ENCODE measurements at regions not wholly inside any gene's neighbourhood (a gene's known extent, or its start where the extent isn't known, plus 50 kb on each side); places are given as distances from the start of the nearest gene placed in this dataset.

DNA sequence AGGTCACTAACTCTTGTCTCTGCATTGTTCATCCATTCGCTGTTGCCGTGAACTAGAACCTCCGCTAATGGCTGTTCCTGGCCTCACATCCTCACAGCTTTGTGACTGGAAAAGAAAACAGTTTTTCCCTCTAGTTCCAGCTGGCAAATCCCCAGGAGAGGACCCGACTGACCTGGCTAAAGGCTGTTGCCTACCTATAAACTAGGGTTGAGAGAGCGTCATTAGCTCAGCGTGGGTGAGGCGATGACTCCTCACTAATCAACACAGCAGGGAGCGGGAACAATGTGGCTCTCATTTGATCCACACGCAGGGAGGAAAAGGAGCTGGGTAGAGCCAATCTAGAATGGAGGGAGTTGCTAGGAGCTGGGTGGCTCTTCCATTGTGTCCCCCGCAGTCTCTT lies 282.1 kb upstream of the IRX5 start:
- ChIA-PET CTCF (no interaction called here), POLR2A (no interaction called here)
- BruUV-seq (replicated peaks): no TSS peak
- Histone ChIP-seq H3K9me3 (ENCODE audit: control insufficient read depth, insufficient read depth, low read depth, low read length) (no peaks in the 10 kb centered on the region), H3K27ac (ENCODE audit: low read length) (no peak overlapping the region), H3K4me1 (ENCODE audit: control insufficient read depth, insufficient read depth, low read length) (no peaks in the 10 kb centered on the region), H3K27me3 (ENCODE audit: control insufficient read depth, insufficient read depth, low read length) (no peaks in the 10 kb centered on the region; the same call in none of the 2 replicates), H3K36me3 (ENCODE audit: control insufficient read depth, insufficient read depth, low read length) (no peaks in the 10 kb centered on the region), H3K4me3 (ENCODE audit: low read depth in 2 of 2, low read length in 2 of 2) (no peak overlapping the region)
- DNase-seq (ENCODE audit: low read depth, low spot score) (no peak), ATAC-seq (no peak)
- intact Hi-C loops (cut with micrococcal nuclease; ENCODE audit: unreplicated experiment) (no loop called here), in situ Hi-C loops (cut with HindIII; ENCODE audit: low pct_unique_long_range_greater_than_20kb, low sequenced_read_pairs) (no loop called here)
- TF ChIP-seq SIN3A (IDR thresholded peaks at IDR 0.05; ENCODE audit: borderline replicate concordance, insufficient read depth, low read depth, low read length): no peak
- TF ChIP-seq REST (IDR thresholded peaks at IDR 0.05; ENCODE audit: insufficient read depth in 1 of 2, low read depth in 2 of 2, low read length in 1 of 2): no peak
- no peak for TF ChIP-seq TCF7L2 (IDR thresholded peaks at IDR 0.05; ENCODE audit: low read depth, low read length)
- TF ChIP-seq CTCF (IDR thresholded peaks at IDR 0.05): no peak
- TF ChIP-seq POLR2AphosphoS5 (IDR thresholded peaks at IDR 0.05; ENCODE audit: low read depth, low read length): no peak

GRCh38 chr16:54647725-54648221 lies 282.9 kb upstream of the IRX5 start:
- no peaks in the 10 kb centered on the region for H3K36me3 ChIP-seq (ENCODE audit: control insufficient read depth, insufficient read depth, low read length)
- ATAC-seq (no peak), DNase-seq (ENCODE audit: low read depth, low spot score) (no peak)
- H3K27ac ChIP-seq (ENCODE audit: low read length): no peak overlapping the region
- no peak overlapping the region for H3K4me3 ChIP-seq (ENCODE audit: low read depth in 2 of 2, low read length in 2 of 2)
- intact Hi-C loops (cut with micrococcal nuclease; ENCODE audit: unreplicated experiment) (no loop called here), in situ Hi-C loops (cut with HindIII; ENCODE audit: low pct_unique_long_range_greater_than_20kb, low sequenced_read_pairs) (no loop called here)
- ChIA-PET CTCF (no interaction called here), POLR2A (no interaction called here)
- H3K27me3 ChIP-seq (ENCODE audit: control insufficient read depth, insufficient read depth, low read length): no peaks in the 10 kb centered on the region; the same call in none of the 2 replicates
- no peak for TF ChIP-seq TCF7L2 (IDR thresholded peaks at IDR 0.05; ENCODE audit: low read depth, low read length)
- H3K9me3 ChIP-seq (ENCODE audit: control insufficient read depth, insufficient read depth, low read depth, low read length): no peaks in the 10 kb centered on the region
- BruUV-seq (replicated peaks): no TSS peak
- H3K4me1 ChIP-seq (ENCODE audit: control insufficient read depth, insufficient read depth, low read length): no peaks in the 10 kb centered on the region

- intact Hi-C loops (cut with micrococcal nuclease; ENCODE audit: unreplicated experiment): no loop called here
- no TSS peak for BruUV-seq (replicated peaks)
- no peaks in the 10 kb centered on the region; the same call in none of the 2 replicates for H3K27me3 ChIP-seq (ENCODE audit: control insufficient read depth, insufficient read depth, low read length)
- H3K36me3 ChIP-seq (ENCODE audit: control insufficient read depth, insufficient read depth, low read length): no peaks in the 10 kb centered on the region
- DNase-seq (ENCODE audit: low read depth, low spot score) (no peak), ATAC-seq (no peak)
- POLR2A ChIA-PET: no interaction called here
- no peak for TF ChIP-seq SIN3A (IDR thresholded peaks at IDR 0.05; ENCODE audit: borderline replicate concordance, insufficient read depth, low read depth, low read length)
- no peak for TF ChIP-seq POLR2AphosphoS5 (IDR thresholded peaks at IDR 0.05; ENCODE audit: low read depth, low read length)
- TF ChIP-seq REST (IDR thresholded peaks at IDR 0.05; ENCODE audit: insufficient read depth in 1 of 2, low read depth in 2 of 2, low read length in 1 of 2): no peak
- no peak for TF ChIP-seq TCF7L2 (IDR thresholded peaks at IDR 0.05; ENCODE audit: low read depth, low read length)
- no peak for TF ChIP-seq CTCF (IDR thresholded peaks at IDR 0.05)
- H3K9me3 ChIP-seq (ENCODE audit: control insufficient read depth, insufficient read depth, low read depth, low read length): no peaks in the 10 kb centered on the region
- no peak overlapping the region for H3K4me3 ChIP-seq (ENCODE audit: low read depth in 2 of 2, low read length in 2 of 2)
- H3K27ac ChIP-seq (ENCODE audit: low read length): no peak overlapping the region
- H3K4me1 ChIP-seq (ENCODE audit: control insufficient read depth, insufficient read depth, low read length): no peaks in the 10 kb centered on the region
- in situ Hi-C loops (cut with HindIII; ENCODE audit: low pct_unique_long_range_greater_than_20kb, low sequenced_read_pairs): no loop called here
- CTCF ChIA-PET: no interaction called here
These were observed 283.4 kb upstream of the IRX5 start for GRCh38 chr16:54647216-54647615.
